GM21825 (cell line): ENCODE measurements at regions not wholly inside any gene's neighbourhood (a gene's known extent, or its start where the extent isn't known, plus 50 kb on each side); places are given as distances from the start of the nearest gene placed in this dataset.

Source experiments
- ATAC-seq: cut with Tn5 transposase; IDR thresholded peaks from one replicate; pipeline ENCODE4 v1.9.1; 2021; ENCODE audit warnings: mild to moderate bottlenecking, moderate library complexity; ENCODE audit not compliant: unreplicated experiment

GRCh38 chr3:73820431-73820830 is 195.7 kb upstream of the PDZRN3 start:
- no peak for ATAC-seq

GRCh38 chr3:73815966-73816365 is 191.2 kb upstream of the PDZRN3 start:
- no peak for ATAC-seq

GRCh38 chr3:73813692-73814292 is 189.1 kb upstream of the PDZRN3 start:
- ATAC-seq = no peak

- ATAC-seq = no peak
Observed at GRCh38 chr3:73813291-73813690, 188.6 kb upstream of the PDZRN3 start.

- ATAC-seq = no peak
Observed at GRCh38 chr3:73812054-73812453, 187.3 kb upstream of the PDZRN3 start.

GRCh38 chr3:73808862-73809509 is 184.2 kb upstream of the PDZRN3 start:
- no peak for ATAC-seq

- ATAC-seq = no peak
Observed at GRCh38 chr3:73805435-73805834, 180.7 kb upstream of the PDZRN3 start.

- no peak for ATAC-seq
Observed at GRCh38 chr3:73804204-73804603, 179.5 kb upstream of the PDZRN3 start.

GRCh38 chr3:73801444-73801843 is 176.7 kb upstream of the PDZRN3 start:
- ATAC-seq = no peak

GRCh38 chr3:73797311-73797710 is 172.6 kb upstream of the PDZRN3 start:
- no peak for ATAC-seq

GRCh38 chr3:73796382-73796781 is 171.6 kb upstream of the PDZRN3 start:
- no peak for ATAC-seq

- no peak for ATAC-seq
Observed at GRCh38 chr3:73791356-73791755, 166.6 kb upstream of the PDZRN3 start.

GRCh38 chr3:73789825-73790444 is 165.2 kb upstream of the PDZRN3 start:
- no peak for ATAC-seq

GRCh38 chr3:73787620-73788019 is 162.9 kb upstream of the PDZRN3 start:
- no peak for ATAC-seq

- ATAC-seq = no peak
Observed at GRCh38 chr3:73786998-73787397, 162.3 kb upstream of the PDZRN3 start.

GRCh38 chr3:73786321-73786807 is 161.6 kb upstream of the PDZRN3 start:
- ATAC-seq = no peak

- ATAC-seq = no peak
Observed at GRCh38 chr3:73784686-73785392, 160.1 kb upstream of the PDZRN3 start.

- no peak for ATAC-seq
Observed at GRCh38 chr3:73783811-73784210, 159.1 kb upstream of the PDZRN3 start.

- no peak for ATAC-seq
Observed at GRCh38 chr3:73781541-73781940, 156.8 kb upstream of the PDZRN3 start.

GRCh38 chr3:73774645-73775044 is 149.9 kb upstream of the PDZRN3 start:
- no peak for ATAC-seq

GRCh38 chr3:73773233-73773632 is 148.5 kb upstream of the PDZRN3 start:
- ATAC-seq = no peak
